Ovary (tissue), 7 donors: ENCODE measurements at regions not wholly inside any gene's neighbourhood (a gene's known extent, or its start where the extent isn't known, plus 50 kb on each side); places are given as distances from the start of the nearest gene placed in this dataset.

Experiments used
- DNase-seq, 5 donors: peaks; one replicate each; pipeline ENCODE4 v3.0.0-alpha.2; 2019 to 2020
- H3K27ac ChIP-seq, 2 donors: fragments of 200-600 bp; one replicate each; pipeline versions ENCODE4 v1.5.1 to v1.8.0; 2019 to 2022
- H3K27me3 ChIP-seq: fragments of 200-600 bp; one replicate; pipeline ENCODE4 v1.8.0; 2022
- H3K36me3 ChIP-seq: fragments of 200-600 bp; sonication (generic); one replicate; pipeline ENCODE4 v1.5.1; 2019
- H3K4me1 ChIP-seq: one replicate; pipeline ENCODE4 v1.8.1; 2013; ENCODE audit warnings: mild to moderate bottlenecking, moderate library complexity; ENCODE audit not compliant: insufficient read depth
- H3K4me3 ChIP-seq: fragments of 200-600 bp; sonication (generic); one replicate; pipeline ENCODE4 v1.5.1; 2017
- H3K9me3 ChIP-seq, 2 donors: fragments of 200-600 bp in 1 of 2; sonication (generic) in 1 of 2; one replicate each; pipeline versions ENCODE4 v1.5.1 to v1.8.1; 2013 to 2019; ENCODE audit warnings: mild to moderate bottlenecking in 1 of 2, moderate library complexity in 1 of 2
- EP300 ChIP-seq: sonication (generic); formaldehyde crosslinking; IDR thresholded peaks from one replicate; pipeline ENCODE4 v1.6.1; 2017; ENCODE audit warnings: antibody characterized with exemption
- POLR2A ChIP-seq: fragments of 450-650 bp; IDR thresholded peaks from one replicate; pipeline ENCODE4 v1.6.1; 2017; ENCODE audit warnings: antibody characterized with exemption, mild to moderate bottlenecking, moderate library complexity
- WGBS, 3 donors: extraction: QIAGEN DNeasy Blood & Tissue Kit in 1 of 3; methylation state at CpG; one replicate each; pipeline versions ENCODE4 v1.1.5 to v1.1.7; 2013 to 2017; 5-methylcytosine and 5-hydroxymethylcytosine counted together
- intact Hi-C, 4 donors: fragments of 100-400 bp; cut with DNase I; formaldehyde crosslinking; loops; one replicate each; pipeline versions ENCODE4 v1.11.0 to v1.15.1; 2022 to 2023
- TF ChIP-seq, protein P1 (sequence below), 3 donors: fragments of 450-650 bp in 2 of 3; fragments of 200-600 bp in 1 of 3; IDR thresholded peaks; one replicate each; pipeline versions ENCODE4 v1.5.1 to v1.8.0; 2016 to 2022; ENCODE audit warnings: antibody characterized with exemption in 3 of 3, mild to moderate bottlenecking in 1 of 3
- donor health status: DM: no; HTN: no; CAD: no; lungs with moderate emphysema.
- donor health status: DM: no; HTN: no; CAD: no.
- donor health status: Bipolar disorder and iron deficiency.
- donor health status: DM: no; HTN: no; CAD: no.
- donor health status: DM: yes; HTN: yes; CAD: no.

DNA sequence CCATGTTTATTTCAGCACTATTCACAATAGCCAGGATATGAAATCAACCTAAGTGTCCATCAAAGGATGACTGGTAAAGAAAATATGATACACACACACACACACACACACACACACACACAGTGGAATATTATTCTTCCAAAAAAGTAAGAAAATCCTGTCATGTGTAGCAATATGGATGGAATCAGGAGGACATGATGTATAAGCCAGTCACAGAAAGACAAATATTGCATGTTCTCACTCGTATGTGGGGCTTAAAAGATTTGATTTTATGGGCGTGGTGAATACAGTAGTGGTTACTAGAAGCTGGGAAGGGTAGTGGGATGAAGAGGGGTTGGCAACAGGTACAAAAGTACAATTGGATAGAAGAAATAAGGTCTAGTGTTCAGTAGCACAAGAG, 207.0 kb upstream of the PRDM1 start:
- intact Hi-C loops, result no loop called here
- no peak overlapping the region for H3K27ac ChIP-seq
- no peaks in the 10 kb centered on the region for H3K36me3 ChIP-seq
- no peak for TF ChIP-seq EP300
- TF ChIP-seq, protein P1, sequence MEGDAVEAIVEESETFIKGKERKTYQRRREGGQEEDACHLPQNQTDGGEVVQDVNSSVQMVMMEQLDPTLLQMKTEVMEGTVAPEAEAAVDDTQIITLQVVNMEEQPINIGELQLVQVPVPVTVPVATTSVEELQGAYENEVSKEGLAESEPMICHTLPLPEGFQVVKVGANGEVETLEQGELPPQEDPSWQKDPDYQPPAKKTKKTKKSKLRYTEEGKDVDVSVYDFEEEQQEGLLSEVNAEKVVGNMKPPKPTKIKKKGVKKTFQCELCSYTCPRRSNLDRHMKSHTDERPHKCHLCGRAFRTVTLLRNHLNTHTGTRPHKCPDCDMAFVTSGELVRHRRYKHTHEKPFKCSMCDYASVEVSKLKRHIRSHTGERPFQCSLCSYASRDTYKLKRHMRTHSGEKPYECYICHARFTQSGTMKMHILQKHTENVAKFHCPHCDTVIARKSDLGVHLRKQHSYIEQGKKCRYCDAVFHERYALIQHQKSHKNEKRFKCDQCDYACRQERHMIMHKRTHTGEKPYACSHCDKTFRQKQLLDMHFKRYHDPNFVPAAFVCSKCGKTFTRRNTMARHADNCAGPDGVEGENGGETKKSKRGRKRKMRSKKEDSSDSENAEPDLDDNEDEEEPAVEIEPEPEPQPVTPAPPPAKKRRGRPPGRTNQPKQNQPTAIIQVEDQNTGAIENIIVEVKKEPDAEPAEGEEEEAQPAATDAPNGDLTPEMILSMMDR (IDR thresholded peaks at IDR 0.05), result no peak
- TF ChIP-seq POLR2A, result no peak
- no peak for DNase-seq
- H3K4me3 ChIP-seq, result no peak overlapping the region
- H3K4me1 ChIP-seq, result peaks cover 2% of the 10 kb centered on the region
- 92 to 97% (median 94%) methylated on average over 2 of the region's 2 CpGs for WGBS, 3 donors
- no peaks in the 10 kb centered on the region for H3K27me3 ChIP-seq
- H3K9me3 ChIP-seq, result no peaks in the 10 kb centered on the region

DNA sequence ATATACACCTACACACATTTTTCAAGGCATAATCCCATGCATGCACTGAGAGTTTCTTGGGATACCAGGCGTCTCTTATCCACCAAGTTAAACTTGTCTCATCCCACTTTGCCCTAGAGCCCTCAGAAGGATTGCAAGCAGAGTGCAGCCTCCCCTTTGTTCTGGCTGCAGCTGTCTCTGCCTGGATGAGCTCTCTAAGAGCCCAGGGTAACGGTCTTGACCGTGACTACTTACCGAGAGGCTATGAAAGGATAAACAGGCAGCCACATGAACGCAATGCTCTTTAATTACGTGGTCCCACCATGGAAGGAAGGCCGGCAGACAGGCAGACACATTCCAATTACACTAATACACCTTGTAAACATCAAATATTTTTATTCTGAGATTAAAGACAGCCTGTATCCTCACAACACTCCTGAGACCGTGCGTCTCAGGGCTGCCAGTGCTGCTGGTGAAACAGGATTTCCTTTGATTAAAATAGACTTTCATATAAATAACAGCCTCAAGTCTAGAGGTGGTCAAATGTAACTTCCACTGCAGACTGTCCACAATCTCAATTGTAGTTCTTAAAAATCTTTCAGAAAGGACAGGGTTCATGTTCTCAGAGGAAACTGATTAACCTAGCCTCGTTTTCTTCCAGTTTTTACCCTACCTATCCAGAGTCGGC, 210.0 kb upstream of the PRDM1 start:
- DNase-seq, result no peak
- Histone ChIP-seq H3K4me1 (peaks cover 2% of the 10 kb centered on the region), H3K4me3 (no peak overlapping the region), H3K36me3 (no peaks in the 10 kb centered on the region), H3K27me3 (no peaks in the 10 kb centered on the region), H3K27ac (no peak overlapping the region), H3K9me3 (no peaks in the 10 kb centered on the region)
- WGBS, 3 donors, result 58 to 85% (median 77%) methylated on average over 11 of the region's 11 CpGs
- intact Hi-C loops, result no loop called here
- TF ChIP-seq, protein P1 (IDR thresholded peaks at IDR 0.05), result no peak
- TF ChIP-seq POLR2A (no peak), EP300 (no peak)

DNA sequence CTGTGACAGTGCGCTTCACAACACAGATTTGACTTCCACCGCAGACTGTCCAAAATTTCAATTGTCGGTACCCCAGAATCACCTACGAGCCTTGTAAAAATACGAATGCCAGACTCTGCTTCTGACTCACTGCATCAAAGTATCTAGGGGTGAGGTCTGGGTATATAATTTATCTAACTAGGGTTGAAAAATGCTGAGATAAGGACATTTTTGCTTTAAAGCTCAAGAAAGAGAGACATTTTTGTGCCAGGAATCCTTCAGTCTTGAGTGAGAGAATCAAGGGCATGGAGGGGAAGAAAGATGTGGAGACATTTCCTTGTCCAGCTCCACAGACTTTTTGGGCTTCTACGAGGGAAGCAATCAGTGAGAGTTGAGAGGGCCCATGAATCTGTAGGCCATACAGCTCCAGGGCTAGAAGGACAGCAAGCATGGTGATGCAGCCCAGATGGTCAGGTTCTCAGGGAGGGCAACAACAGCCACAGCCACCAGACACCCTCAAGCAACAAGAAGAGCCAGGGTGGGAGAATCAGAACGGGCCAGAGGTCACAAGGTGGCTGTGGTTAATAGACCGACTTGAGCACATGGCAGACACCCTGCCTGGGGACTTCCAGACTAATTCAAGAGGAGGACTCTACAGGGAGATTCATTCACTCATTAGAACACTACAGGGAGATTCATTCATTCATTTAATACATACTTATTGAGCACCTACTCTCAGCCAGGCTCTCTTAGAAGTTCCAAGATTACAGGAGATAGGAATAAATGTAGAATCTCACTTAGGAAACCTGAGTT, 211.1 kb upstream of the PRDM1 start:
- 83 to 95% (median 94%) methylated on average over 8 of the region's 8 CpGs for WGBS, 3 donors
- Histone ChIP-seq H3K27ac (no peak overlapping the region), H3K27me3 (no peaks in the 10 kb centered on the region), H3K9me3 (no peaks in the 10 kb centered on the region), H3K4me3 (no peak overlapping the region), H3K4me1 (no peaks in the 10 kb centered on the region), H3K36me3 (no peaks in the 10 kb centered on the region)
- intact Hi-C loops, result no loop called here
- no peak for DNase-seq
- TF ChIP-seq POLR2A (no peak), EP300 (no peak)
- TF ChIP-seq, protein P1 (IDR thresholded peaks at IDR 0.05), result no peak

DNA sequence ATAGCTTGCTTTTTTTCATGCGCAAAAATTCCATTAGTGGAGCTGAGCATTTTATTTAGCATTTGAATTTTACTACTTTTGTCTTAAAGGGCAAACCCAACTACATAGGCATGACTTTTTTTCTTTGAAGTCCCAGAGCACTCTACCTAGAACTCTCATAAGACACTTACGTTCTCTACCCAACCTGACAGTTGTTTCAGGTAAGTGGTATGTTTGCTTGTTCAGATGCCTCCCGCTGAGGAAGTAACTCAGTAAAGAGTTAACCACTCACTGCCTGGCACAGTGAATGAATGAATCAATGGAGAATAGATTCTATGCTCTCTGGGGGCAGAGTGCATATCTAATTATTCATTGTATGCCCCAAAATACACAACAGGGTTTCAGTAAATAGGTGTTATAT, 212.3 kb upstream of the PRDM1 start:
- no peak overlapping the region for H3K27ac ChIP-seq
- TF ChIP-seq EP300, result no peak
- TF ChIP-seq POLR2A, result no peak
- TF ChIP-seq, protein P1 (IDR thresholded peaks at IDR 0.05), result no peak

More for the DNA sequence above, 212.3 kb upstream of the PRDM1 start:
- Histone ChIP-seq H3K4me3 (no peak overlapping the region), H3K36me3 (no peaks in the 10 kb centered on the region), H3K27me3 (no peaks in the 10 kb centered on the region), H3K9me3 (no peaks in the 10 kb centered on the region), H3K4me1 (no peaks in the 10 kb centered on the region)
- intact Hi-C loops, result no loop called here
- 39 to 67% (median 62%) methylated on average over 3 of the region's 3 CpGs for WGBS, 3 donors
- no peak for DNase-seq
